Neural progenitor cell (in vitro differentiated cells): ENCODE measurements at regions not wholly inside any gene's neighbourhood (a gene's known extent, or its start where the extent isn't known, plus 50 kb on each side); places are given as distances from the start of the nearest gene placed in this dataset.
"Not testable (repeated sequence)": the region's sequence is repeated elsewhere in the genome, so short reads cannot be mapped to it uniquely, and the experiment has no call there.

Experiments
- EZH2phosphoT487 ChIP-seq: fragments of 200-600 bp; sonication (generic); IDR thresholded peaks from 2 replicates; pipeline ENCODE4 v1.6.1; 2017; ENCODE audit warnings: antibody characterized with exemption
- TF ChIP-seq, protein P1 (sequence below): fragments of 200-600 bp; sonication (generic); IDR thresholded peaks from 2 replicates; pipeline ENCODE4 v1.5.1; 2017; ENCODE audit warnings: antibody characterized with exemption, mild to moderate bottlenecking

DNA sequence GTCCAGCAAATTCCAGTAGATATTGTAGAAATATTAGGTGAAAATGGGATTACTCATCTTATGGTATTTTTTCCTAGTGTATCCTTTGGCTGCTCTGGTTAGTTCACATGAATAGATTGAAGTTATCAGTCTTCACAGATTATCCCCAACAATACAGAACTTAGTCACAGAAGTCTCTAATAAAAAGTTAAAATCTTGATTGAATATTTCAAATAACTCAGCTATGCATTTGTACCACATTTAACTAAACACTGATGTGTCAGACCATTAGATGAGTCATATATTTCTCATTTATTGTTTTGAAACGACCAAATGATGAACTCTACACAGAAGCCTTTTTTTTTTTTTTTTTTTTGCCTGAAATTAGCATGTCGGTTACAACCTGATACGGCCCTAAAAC, 807.5 kb downstream of the PCDH11X start:
- TF ChIP-seq, protein P1, sequence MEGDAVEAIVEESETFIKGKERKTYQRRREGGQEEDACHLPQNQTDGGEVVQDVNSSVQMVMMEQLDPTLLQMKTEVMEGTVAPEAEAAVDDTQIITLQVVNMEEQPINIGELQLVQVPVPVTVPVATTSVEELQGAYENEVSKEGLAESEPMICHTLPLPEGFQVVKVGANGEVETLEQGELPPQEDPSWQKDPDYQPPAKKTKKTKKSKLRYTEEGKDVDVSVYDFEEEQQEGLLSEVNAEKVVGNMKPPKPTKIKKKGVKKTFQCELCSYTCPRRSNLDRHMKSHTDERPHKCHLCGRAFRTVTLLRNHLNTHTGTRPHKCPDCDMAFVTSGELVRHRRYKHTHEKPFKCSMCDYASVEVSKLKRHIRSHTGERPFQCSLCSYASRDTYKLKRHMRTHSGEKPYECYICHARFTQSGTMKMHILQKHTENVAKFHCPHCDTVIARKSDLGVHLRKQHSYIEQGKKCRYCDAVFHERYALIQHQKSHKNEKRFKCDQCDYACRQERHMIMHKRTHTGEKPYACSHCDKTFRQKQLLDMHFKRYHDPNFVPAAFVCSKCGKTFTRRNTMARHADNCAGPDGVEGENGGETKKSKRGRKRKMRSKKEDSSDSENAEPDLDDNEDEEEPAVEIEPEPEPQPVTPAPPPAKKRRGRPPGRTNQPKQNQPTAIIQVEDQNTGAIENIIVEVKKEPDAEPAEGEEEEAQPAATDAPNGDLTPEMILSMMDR: not testable (repeated sequence)
- TF ChIP-seq EZH2phosphoT487: not testable (repeated sequence)
